ENCODE measurements at regions not wholly inside any gene's neighbourhood (a gene's known extent, or its start where the extent isn't known, plus 50 kb on each side); places are given as distances from the start of the nearest gene placed in this dataset.

DNA sequence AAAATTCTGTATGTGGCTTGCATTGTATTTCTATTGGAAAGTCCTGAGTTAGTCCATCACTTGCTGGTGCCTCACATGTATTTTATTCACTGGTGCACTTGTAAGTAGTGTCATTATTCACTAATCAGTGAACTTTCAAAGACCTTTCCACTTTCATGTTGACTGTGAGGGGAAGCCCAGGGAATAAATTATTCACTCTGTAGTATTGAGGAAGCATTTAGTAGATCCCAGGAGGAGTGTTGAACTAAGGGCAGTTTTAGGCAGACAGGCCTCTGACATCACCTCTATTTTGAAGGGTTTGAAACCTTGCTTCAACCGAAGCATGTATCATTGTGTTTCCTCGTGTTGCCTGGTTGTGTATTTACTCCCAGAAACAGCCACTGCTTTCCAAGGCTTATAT lies 705.4 kb upstream of the RIOK2 start:
- TF ChIP-seq, protein P1, sequence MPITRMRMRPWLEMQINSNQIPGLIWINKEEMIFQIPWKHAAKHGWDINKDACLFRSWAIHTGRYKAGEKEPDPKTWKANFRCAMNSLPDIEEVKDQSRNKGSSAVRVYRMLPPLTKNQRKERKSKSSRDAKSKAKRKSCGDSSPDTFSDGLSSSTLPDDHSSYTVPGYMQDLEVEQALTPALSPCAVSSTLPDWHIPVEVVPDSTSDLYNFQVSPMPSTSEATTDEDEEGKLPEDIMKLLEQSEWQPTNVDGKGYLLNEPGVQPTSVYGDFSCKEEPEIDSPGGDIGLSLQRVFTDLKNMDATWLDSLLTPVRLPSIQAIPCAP (CRISPR knock-in tag; IDR thresholded peaks at IDR 0.05) = no peak
- TF ChIP-seq, protein P2, sequence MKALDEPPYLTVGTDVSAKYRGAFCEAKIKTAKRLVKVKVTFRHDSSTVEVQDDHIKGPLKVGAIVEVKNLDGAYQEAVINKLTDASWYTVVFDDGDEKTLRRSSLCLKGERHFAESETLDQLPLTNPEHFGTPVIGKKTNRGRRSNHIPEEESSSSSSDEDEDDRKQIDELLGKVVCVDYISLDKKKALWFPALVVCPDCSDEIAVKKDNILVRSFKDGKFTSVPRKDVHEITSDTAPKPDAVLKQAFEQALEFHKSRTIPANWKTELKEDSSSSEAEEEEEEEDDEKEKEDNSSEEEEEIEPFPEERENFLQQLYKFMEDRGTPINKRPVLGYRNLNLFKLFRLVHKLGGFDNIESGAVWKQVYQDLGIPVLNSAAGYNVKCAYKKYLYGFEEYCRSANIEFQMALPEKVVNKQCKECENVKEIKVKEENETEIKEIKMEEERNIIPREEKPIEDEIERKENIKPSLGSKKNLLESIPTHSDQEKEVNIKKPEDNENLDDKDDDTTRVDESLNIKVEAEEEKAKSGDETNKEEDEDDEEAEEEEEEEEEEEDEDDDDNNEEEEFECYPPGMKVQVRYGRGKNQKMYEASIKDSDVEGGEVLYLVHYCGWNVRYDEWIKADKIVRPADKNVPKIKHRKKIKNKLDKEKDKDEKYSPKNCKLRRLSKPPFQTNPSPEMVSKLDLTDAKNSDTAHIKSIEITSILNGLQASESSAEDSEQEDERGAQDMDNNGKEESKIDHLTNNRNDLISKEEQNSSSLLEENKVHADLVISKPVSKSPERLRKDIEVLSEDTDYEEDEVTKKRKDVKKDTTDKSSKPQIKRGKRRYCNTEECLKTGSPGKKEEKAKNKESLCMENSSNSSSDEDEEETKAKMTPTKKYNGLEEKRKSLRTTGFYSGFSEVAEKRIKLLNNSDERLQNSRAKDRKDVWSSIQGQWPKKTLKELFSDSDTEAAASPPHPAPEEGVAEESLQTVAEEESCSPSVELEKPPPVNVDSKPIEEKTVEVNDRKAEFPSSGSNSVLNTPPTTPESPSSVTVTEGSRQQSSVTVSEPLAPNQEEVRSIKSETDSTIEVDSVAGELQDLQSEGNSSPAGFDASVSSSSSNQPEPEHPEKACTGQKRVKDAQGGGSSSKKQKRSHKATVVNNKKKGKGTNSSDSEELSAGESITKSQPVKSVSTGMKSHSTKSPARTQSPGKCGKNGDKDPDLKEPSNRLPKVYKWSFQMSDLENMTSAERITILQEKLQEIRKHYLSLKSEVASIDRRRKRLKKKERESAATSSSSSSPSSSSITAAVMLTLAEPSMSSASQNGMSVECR (CRISPR knock-in tag; IDR thresholded peaks at IDR 0.05; ENCODE audit: borderline replicate concordance) = no peak
- TF ChIP-seq, protein P3, sequence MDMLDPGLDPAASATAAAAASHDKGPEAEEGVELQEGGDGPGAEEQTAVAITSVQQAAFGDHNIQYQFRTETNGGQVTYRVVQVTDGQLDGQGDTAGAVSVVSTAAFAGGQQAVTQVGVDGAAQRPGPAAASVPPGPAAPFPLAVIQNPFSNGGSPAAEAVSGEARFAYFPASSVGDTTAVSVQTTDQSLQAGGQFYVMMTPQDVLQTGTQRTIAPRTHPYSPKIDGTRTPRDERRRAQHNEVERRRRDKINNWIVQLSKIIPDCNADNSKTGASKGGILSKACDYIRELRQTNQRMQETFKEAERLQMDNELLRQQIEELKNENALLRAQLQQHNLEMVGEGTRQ (CRISPR knock-in tag; IDR thresholded peaks at IDR 0.05) = no peak
- no peak for TF ChIP-seq ZNF317 (CRISPR knock-in tag; IDR thresholded peaks at IDR 0.05; ENCODE audit: borderline replicate concordance, low read depth)
- TF ChIP-seq FOXJ3 (CRISPR knock-in tag; IDR thresholded peaks at IDR 0.05; ENCODE audit: borderline replicate concordance) = no peak
- TF ChIP-seq ZNF121 (CRISPR knock-in tag; IDR thresholded peaks at IDR 0.05) = no peak
- TF ChIP-seq IRF2 (CRISPR knock-in tag; IDR thresholded peaks at IDR 0.05; ENCODE audit: borderline replicate concordance, low read depth) = no peak
- no peak for TF ChIP-seq ZNF232 (CRISPR knock-in tag; IDR thresholded peaks at IDR 0.05)

Measured in WTC11 (cell line).